ENCODE measurements at regions not wholly inside any gene's neighbourhood (a gene's known extent, or its start where the extent isn't known, plus 50 kb on each side); places are given as distances from the start of the nearest gene placed in this dataset.

GRCh38 chr5:173456751-173457171 lies 128.5 kb upstream of the STC2 start:
- no peak overlapping the region for H3K4me3 ChIP-seq (ENCODE audit: control insufficient read depth, low read depth, low read length)
- DNase-seq (ENCODE audit: low read depth) = no peak
- TF ChIP-seq CTCF (IDR thresholded peaks at IDR 0.05; ENCODE audit: control insufficient read depth, insufficient read depth, low read depth, low read length, missing control alignments) = no peak

- no peak for DNase-seq (ENCODE audit: low read depth)
- TF ChIP-seq CTCF (IDR thresholded peaks at IDR 0.05; ENCODE audit: control insufficient read depth, insufficient read depth, low read depth, low read length, missing control alignments) = no peak
- H3K4me3 ChIP-seq (ENCODE audit: control insufficient read depth, low read depth, low read length) = no peak overlapping the region
These were observed 128.0 kb upstream of the STC2 start for GRCh38 chr5:173456181-173456580.

GRCh38 chr5:173455599-173455957 lies 127.4 kb upstream of the STC2 start:
- no peak for TF ChIP-seq CTCF (IDR thresholded peaks at IDR 0.05; ENCODE audit: control insufficient read depth, insufficient read depth, low read depth, low read length, missing control alignments)
- no peak for DNase-seq (ENCODE audit: low read depth)
- H3K4me3 ChIP-seq (ENCODE audit: control insufficient read depth, low read depth, low read length) = no peak overlapping the region

GRCh38 chr5:173454736-173455598 lies 126.8 kb upstream of the STC2 start:
- TF ChIP-seq CTCF (IDR thresholded peaks at IDR 0.05; ENCODE audit: control insufficient read depth, insufficient read depth, low read depth, low read length, missing control alignments) = no peak
- no peak overlapping the region for H3K4me3 ChIP-seq (ENCODE audit: control insufficient read depth, low read depth, low read length)
- DNase-seq (ENCODE audit: low read depth) = peak; percentile 99

GRCh38 chr5:173454361-173454735 lies 126.1 kb upstream of the STC2 start:
- no peak overlapping the region for H3K4me3 ChIP-seq (ENCODE audit: control insufficient read depth, low read depth, low read length)
- TF ChIP-seq CTCF (IDR thresholded peaks at IDR 0.05; ENCODE audit: control insufficient read depth, insufficient read depth, low read depth, low read length, missing control alignments) = no peak
- DNase-seq (ENCODE audit: low read depth) = no peak

- no peak overlapping the region for H3K4me3 ChIP-seq (ENCODE audit: control insufficient read depth, low read depth, low read length)
- no peak for TF ChIP-seq CTCF (IDR thresholded peaks at IDR 0.05; ENCODE audit: control insufficient read depth, insufficient read depth, low read depth, low read length, missing control alignments)
- no peak for DNase-seq (ENCODE audit: low read depth)
These were observed 125.0 kb upstream of the STC2 start for GRCh38 chr5:173453167-173453566.
